Mucosa of rectum (tissue), 2 donors: ENCODE measurements at regions not wholly inside any gene's neighbourhood (a gene's known extent, or its start where the extent isn't known, plus 50 kb on each side); places are given as distances from the start of the nearest gene placed in this dataset.

Experiments used
- H3K27ac ChIP-seq, 2 donors: one replicate each; pipeline ENCODE4 v1.7.0; 2013; ENCODE audit warnings: inconsistent platforms in 2 of 2, low read depth in 2 of 2, low read length in 2 of 2
- H3K27me3 ChIP-seq, 2 donors: one replicate each; pipeline ENCODE4 v1.7.0; 2013; ENCODE audit warnings: low read length in 2 of 2; ENCODE audit not compliant: control insufficient read depth in 2 of 2, insufficient read depth in 2 of 2
- H3K36me3 ChIP-seq, 2 donors: one replicate each; pipeline ENCODE4 v1.7.0; 2013; ENCODE audit warnings: low read length in 2 of 2; ENCODE audit not compliant: control insufficient read depth in 2 of 2, insufficient read depth in 2 of 2
- H3K4me1 ChIP-seq, 2 donors: one replicate each; pipeline ENCODE4 v1.7.0; 2013; ENCODE audit warnings: low read length in 2 of 2, mild to moderate bottlenecking in 1 of 2; ENCODE audit not compliant: control insufficient read depth in 2 of 2, insufficient read depth in 2 of 2
- H3K4me3 ChIP-seq, 2 donors: one replicate each; pipeline ENCODE4 v1.7.0; 2013; ENCODE audit warnings: low read length in 2 of 2
- H3K9ac ChIP-seq, 2 donors: one replicate each; pipeline ENCODE4 v1.7.0; 2013; ENCODE audit warnings: low read length in 2 of 2, low read depth in 1 of 2, mild to moderate bottlenecking in 1 of 2
- H3K9me3 ChIP-seq, 2 donors: one replicate each; pipeline ENCODE4 v1.7.0; 2013; ENCODE audit warnings: low read length in 2 of 2; ENCODE audit not compliant: control insufficient read depth in 2 of 2
- donor health status: healthy.
- donor health status: Normal muscosa, but diverticular disease.

DNA sequence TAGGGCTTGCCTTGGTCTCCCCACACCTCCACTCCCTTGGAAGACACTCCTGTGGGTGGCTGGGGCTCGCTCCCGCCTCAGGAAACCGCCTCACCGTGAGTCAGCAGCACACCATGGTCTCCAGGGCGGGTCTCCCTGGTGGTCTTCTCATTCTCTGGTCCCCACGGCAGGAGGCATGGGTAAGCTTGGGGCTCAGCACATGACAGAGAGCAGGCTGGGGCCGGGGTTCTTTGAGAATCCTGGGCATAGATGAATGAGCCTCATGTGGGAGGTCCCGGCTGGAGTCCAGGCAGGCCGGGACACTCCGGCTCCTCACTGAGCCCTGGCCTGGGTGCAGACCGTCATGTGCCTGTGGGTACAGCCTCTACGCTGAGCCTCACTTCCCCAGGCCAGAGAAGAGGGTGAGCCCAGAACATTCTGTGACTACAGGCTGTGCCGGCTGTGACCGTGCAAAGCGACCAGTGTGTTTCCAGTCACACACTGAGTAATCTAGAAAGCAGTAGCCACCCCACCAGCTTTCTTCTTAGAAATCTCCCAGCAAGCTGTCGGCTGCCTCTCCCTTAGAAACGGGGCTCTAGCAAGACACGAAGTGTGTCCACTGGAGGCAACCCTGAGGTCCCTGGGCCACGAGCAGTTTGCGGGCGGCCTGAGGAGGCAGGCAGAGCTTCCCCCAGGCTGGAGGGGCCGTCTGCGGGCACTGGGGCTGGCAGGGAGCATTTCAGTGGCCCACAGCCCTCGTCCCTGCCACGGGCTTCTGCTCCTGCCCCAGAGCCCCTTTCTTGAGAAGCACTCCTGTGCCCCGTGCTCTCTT is 93.1 kb downstream of the RHOB start:
- Histone ChIP-seq H3K9me3 (no peaks in the 10 kb centered on the region), H3K9ac (no peak overlapping the region), H3K4me1 (no peaks in the 10 kb centered on the region), H3K27me3 (no peaks in the 10 kb centered on the region), H3K4me3 (no peak overlapping the region), H3K27ac (no peak overlapping the region), H3K36me3 (no peaks in the 10 kb centered on the region)

DNA sequence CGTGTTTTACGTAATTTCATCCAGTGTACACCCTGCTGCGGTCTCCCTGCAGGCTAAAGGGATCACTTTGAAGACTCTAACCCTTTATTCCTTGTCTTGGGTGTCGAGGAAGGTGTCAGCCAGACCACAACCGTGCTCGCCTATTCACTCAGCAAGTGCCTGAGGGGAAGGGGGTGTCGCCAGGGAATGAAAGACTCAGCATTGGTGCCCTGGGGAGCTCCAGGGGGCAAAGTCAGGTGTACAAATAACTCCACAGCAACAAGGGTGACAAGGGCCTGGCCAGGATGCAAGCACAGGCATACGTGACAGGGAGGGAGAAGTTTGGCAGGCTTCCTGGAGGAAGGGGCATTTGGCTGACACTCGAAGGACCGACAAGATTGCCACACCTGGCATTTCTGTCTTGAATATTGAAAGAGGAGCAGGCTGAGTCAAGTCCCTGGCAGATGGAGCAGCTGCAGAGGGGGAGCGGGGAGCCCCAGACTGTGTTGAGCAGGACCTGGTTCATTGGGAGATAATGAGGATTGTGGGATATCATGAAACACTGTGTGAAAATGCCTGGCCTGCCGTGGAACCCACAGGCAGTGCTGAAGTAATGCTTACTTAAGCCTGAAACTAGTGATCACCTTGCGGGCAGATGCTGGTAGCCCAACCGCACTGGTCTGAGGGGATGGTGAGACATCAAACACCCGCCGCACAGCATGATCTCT is 93.9 kb downstream of the RHOB start:
- Histone ChIP-seq H3K4me1 (no peaks in the 10 kb centered on the region), H3K4me3 (no peak overlapping the region), H3K27me3 (no peaks in the 10 kb centered on the region), H3K36me3 (no peaks in the 10 kb centered on the region), H3K9me3 (no peaks in the 10 kb centered on the region), H3K27ac (no peak overlapping the region), H3K9ac (no peak overlapping the region)

DNA sequence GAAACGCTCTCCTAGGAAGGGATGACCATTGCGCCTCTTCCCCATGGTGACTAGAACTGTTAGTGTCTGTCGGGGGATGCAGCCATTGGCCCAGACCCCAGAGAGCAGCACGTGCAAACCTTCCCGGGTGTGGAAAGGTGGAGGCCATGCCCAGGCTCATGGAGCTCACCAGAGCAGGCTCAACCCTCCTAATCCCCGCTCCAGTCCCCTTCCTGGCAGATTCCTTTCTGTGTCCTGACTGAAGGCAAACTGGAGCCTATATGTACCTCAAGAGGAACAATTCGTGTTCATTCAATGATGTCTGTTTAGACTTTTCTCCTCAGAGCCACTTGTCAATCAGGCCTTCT is 94.4 kb downstream of the RHOB start:
- Histone ChIP-seq H3K9me3 (no peaks in the 10 kb centered on the region), H3K27me3 (no peaks in the 10 kb centered on the region), H3K9ac (no peak overlapping the region), H3K4me3 (no peak overlapping the region), H3K27ac (no peak overlapping the region), H3K4me1 (no peaks in the 10 kb centered on the region), H3K36me3 (no peaks in the 10 kb centered on the region)

DNA sequence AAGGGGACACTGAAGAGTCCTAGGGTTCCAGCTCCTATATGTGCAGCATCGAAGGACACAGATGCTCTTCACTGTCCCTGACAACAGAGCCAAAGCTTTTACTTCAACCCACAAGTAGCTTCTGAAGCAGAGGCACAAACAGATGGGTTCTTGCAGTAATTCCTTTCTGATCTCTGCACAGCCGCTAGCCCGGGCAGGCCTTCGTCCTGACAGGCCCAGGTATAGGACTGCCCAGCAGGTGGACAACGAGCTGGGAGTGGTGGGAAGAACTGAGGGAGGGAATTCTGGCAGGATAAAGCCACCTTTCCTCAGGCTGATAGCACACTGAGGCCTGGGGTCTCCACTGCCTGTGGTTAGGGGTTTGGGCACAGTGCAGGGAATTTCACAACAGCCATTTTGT is 94.8 kb downstream of the RHOB start:
- Histone ChIP-seq H3K27ac (no peak overlapping the region), H3K36me3 (no peaks in the 10 kb centered on the region), H3K27me3 (no peaks in the 10 kb centered on the region), H3K4me3 (no peak overlapping the region), H3K4me1 (no peaks in the 10 kb centered on the region), H3K9ac (no peak overlapping the region), H3K9me3 (no peaks in the 10 kb centered on the region)

DNA sequence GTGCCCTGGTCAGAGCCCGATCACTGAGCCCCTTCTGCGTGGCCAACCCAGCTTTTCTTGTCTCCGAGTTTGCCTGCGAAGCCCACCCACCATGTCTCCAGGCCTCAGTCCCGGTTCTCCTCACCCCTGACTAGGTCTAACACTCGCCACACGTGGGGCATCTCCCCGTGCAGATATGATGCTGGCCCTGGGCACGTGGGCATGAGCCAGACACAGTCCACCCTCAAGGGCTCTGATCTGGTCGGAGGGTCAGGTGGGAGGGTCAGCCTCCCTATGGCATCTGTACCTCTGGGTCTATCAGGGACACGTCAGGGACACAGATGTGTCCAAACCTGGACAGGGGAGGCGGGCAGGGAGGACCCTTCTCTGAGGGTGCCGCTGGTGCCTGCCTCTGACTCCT is 95.4 kb downstream of the RHOB start:
- Histone ChIP-seq H3K27me3 (no peaks in the 10 kb centered on the region), H3K9ac (no peak overlapping the region), H3K36me3 (no peaks in the 10 kb centered on the region), H3K4me1 (no peaks in the 10 kb centered on the region), H3K9me3 (no peaks in the 10 kb centered on the region), H3K27ac (no peak overlapping the region), H3K4me3 (no peak overlapping the region)

DNA sequence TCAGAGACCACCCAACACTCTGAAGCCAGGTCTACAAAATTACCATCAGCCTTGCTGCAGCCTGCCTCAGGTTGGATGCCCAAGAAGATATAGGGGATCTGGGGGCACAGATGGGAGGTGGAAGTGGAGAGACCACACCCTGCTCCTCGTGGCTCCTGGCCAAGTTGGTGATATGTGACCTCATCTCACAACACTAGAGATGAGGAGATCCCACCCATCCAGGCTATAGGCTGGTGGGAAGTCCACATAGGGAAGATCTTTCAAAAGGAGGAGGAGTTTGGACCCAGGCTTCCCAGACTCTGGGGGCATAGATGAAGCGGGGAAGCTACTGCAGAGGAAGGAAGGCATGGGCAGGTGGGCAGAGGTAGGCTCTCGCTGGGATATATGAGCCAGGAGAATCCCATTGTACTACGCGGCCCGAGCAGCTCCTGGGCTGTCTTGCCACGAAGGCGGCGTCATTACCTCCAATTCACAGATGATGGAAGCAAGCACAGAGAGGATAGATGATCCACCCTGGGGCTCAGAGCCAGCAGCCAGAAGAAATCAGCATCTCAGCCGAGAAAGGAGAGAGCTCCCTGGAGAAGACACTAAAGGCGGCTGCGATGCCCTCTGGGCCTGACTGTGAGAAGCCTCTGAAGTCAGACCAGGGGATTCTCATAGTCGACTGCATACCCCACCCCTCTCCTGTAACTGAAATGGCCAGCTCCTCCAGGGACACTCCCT is 96.0 kb downstream of the RHOB start:
- H3K27me3 ChIP-seq, result no peaks in the 10 kb centered on the region
- H3K27ac ChIP-seq, result no peak overlapping the region
- H3K9me3 ChIP-seq, result no peaks in the 10 kb centered on the region
- H3K36me3 ChIP-seq, result no peaks in the 10 kb centered on the region
- no peak overlapping the region for H3K9ac ChIP-seq
- H3K4me1 ChIP-seq, result no peaks in the 10 kb centered on the region
- no peak overlapping the region for H3K4me3 ChIP-seq

DNA sequence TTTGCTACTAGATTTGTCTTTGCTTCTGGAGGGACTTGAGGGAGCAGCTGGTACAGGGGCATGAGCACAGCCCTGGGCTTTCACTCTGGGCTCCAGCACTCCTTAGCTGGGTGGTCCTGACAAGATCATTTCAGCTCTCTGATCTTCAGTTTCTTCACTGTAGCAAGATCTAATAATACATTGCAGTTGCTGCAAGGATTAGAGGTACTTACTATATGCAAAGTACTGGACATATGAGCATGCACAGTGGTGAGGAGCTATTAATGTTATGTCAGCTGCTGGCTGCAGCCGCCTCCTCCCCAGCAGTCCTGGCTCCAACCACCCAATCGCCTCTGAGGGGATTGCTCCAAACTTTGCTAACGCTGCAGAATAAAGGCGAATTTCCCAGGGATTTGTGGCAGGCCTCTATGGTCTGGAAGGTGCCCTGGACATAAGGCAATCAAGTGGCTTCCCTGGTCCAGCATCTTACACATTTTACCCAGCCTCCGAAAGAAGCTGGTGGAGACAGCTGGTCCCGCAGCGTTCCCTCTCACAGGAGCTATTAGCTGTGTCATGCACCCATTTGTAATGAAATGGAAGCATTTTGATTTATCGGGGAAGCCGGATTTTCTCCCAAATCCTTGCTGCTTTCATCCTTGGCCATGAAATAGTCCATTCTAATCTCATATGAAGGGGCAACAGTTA is 96.7 kb downstream of the RHOB start:
- H3K4me1 ChIP-seq, result no peaks in the 10 kb centered on the region
- H3K4me3 ChIP-seq, result no peak overlapping the region
- H3K9me3 ChIP-seq, result no peaks in the 10 kb centered on the region
- no peaks in the 10 kb centered on the region for H3K36me3 ChIP-seq
- no peaks in the 10 kb centered on the region for H3K27me3 ChIP-seq
- H3K27ac ChIP-seq, result no peak overlapping the region
- H3K9ac ChIP-seq, result no peak overlapping the region

DNA sequence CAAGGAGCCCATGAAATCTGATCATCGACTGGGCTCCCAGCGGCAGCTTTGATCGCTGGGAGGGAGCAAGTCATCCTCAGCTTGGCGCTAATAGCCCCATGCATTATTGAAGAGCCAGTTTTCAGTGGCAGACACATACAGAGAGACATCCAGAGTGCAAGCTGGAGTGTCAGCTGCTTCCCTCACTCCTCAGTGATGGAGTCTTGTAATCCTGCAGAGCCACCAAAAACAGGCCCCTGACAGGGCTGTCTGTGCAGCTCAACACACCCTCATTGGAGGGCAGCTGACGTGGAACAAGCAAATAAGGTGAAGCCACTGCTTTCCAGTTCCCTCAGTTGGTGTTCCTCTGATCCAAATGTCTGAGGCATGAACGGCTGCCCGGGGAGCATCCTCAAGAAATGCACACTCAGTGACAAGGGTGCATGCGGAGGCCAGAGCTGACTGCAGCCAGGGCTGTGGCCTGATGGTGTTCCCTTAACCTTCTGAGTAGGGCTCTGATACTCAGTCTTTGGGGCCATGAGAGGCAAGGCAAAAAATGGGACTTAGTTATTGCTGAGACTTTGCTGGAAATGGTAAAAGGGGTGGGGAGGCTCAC is 97.4 kb downstream of the RHOB start:
- Histone ChIP-seq H3K36me3 (no peaks in the 10 kb centered on the region), H3K4me3 (no peak overlapping the region), H3K9ac (no peak overlapping the region), H3K9me3 (no peaks in the 10 kb centered on the region), H3K27me3 (no peaks in the 10 kb centered on the region), H3K4me1 (no peaks in the 10 kb centered on the region), H3K27ac (no peak overlapping the region)

DNA sequence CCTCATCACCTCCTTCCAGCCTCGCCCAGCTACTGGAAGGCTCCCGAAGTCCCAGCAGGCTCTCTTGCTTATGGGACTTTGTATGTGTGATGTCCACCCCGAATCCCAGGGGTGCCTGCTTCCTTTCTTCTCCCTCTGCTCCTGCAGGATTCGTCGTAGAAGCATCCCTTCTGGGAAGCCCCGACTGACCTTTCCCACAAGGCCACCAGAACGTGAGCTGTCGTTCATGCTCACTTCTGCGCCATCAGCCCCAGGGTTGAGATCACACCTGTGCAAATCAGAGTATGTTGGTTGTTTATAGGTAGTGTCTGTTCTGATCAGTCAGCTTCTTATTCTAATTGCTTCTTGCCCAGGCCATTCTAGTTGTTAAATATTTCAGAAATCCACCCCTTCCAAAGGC is 101.8 kb downstream of the HS1BP3 start:
- Histone ChIP-seq H3K9ac (no peak overlapping the region), H3K9me3 (no peaks in the 10 kb centered on the region), H3K27ac (no peak overlapping the region), H3K27me3 (no peaks in the 10 kb centered on the region), H3K4me3 (no peak overlapping the region), H3K4me1 (no peaks in the 10 kb centered on the region), H3K36me3 (no peaks in the 10 kb centered on the region)
